Neural cell (in vitro differentiated cells): ENCODE measurements at regions not wholly inside any gene's neighbourhood (a gene's known extent, or its start where the extent isn't known, plus 50 kb on each side); places are given as distances from the start of the nearest gene placed in this dataset.
A peak's percentile ranks its signal among the peaks of the same experiment; 100 is the strongest.

Experiments
- H2AFZ ChIP-seq: fragments of 200-600, 300-800 bp; sonication (generic), shearing (Covaris generic); 2 replicates; pipeline ENCODE4 v1.6.0; 2014; ENCODE audit warnings: low read depth, mild to moderate bottlenecking, antibody characterized with exemption, low read length, moderate library complexity
- H3F3A ChIP-seq: fragments of 200-600 bp; shearing (Covaris generic); 2 replicates; pipeline ENCODE4 v1.6.1; 2016; ENCODE audit warnings: mild to moderate bottlenecking, moderate library complexity, mixed read lengths, antibody characterized with exemption, low read length; ENCODE audit not compliant: insufficient read depth, poor library complexity, severe bottlenecking
- H3K27ac ChIP-seq: fragments of 200-600, 300-800 bp; sonication (generic), shearing (Covaris generic); 2 replicates; pipeline ENCODE4 v1.5.1; 2014; ENCODE audit warnings: mild to moderate bottlenecking, low read length, moderate library complexity
- H3K27me3 ChIP-seq: fragments of 300-800, 200-600 bp; sonication (generic), shearing (Covaris generic); 2 replicates; pipeline ENCODE4 v1.6.0; 2014; ENCODE audit warnings: mild to moderate bottlenecking, low read depth, low read length, moderate library complexity; ENCODE audit not compliant: insufficient read depth
- H3K36me3 ChIP-seq: fragments of 300-800, 200-600 bp; sonication (generic), shearing (Covaris generic); 2 replicates; pipeline ENCODE4 v1.5.1; 2014; ENCODE audit warnings: mild to moderate bottlenecking, antibody characterized with exemption, low read length, moderate library complexity; ENCODE audit not compliant: insufficient read depth
- H3K4me2 ChIP-seq: fragments of 300-800, 200-600 bp; sonication (generic), shearing (Covaris generic); 2 replicates; pipeline ENCODE4 v1.6.0; 2014; ENCODE audit warnings: mild to moderate bottlenecking, low read length
- H3K4me3 ChIP-seq: fragments of 300-800, 200-600 bp; sonication (generic), shearing (Covaris generic); 2 replicates; pipeline ENCODE4 v1.5.1; 2014; ENCODE audit warnings: mild to moderate bottlenecking, low read length, moderate library complexity
- H3K79me2 ChIP-seq: fragments of 200-600 bp; shearing (Covaris generic); replicated peaks from 2 replicates; pipeline ENCODE4 v1.6.0; 2014; ENCODE audit warnings: mild to moderate bottlenecking, low read length, moderate library complexity; ENCODE audit not compliant: insufficient read depth
- H3K9ac ChIP-seq: fragments of 300-800, 200-600 bp; sonication (generic), shearing (Covaris generic); 2 replicates; pipeline ENCODE4 v1.6.1; 2016; ENCODE audit warnings: mild to moderate bottlenecking, low read length, mixed read lengths
- H3K9me2 ChIP-seq: fragments of 200-600 bp; shearing (Covaris generic); 2 replicates; pipeline ENCODE4 v1.6.1; 2016; ENCODE audit warnings: mild to moderate bottlenecking, low read length, mixed read lengths; ENCODE audit not compliant: insufficient read depth
- H3K9me3 ChIP-seq: fragments of 200-600, 300-800 bp; sonication (generic), shearing (Covaris generic); 2 replicates; pipeline ENCODE4 v1.6.1; 2016; ENCODE audit warnings: mild to moderate bottlenecking, mixed run types, low read length, moderate library complexity, mixed read lengths
- H4K20me1 ChIP-seq: fragments of 200-600 bp; shearing (Covaris generic); 2 replicates; pipeline ENCODE4 v1.6.1; 2016; ENCODE audit warnings: mild to moderate bottlenecking, mixed run types; ENCODE audit not compliant: insufficient read depth
- EP300 ChIP-seq: fragments of 450-650 bp; conservative IDR thresholded peaks from 2 replicates; pipeline ENCODE4 v1.6.1; 2014; ENCODE audit warnings: antibody characterized with exemption, mild to moderate bottlenecking, moderate library complexity; ENCODE audit not compliant: poor library complexity, severe bottlenecking
- EZH2 ChIP-seq: fragments of 200-600, 300-800 bp; shearing (Covaris generic), sonication (generic); IDR thresholded peaks from 2 replicates; pipeline ENCODE4 v1.6.1; 2014; ENCODE audit warnings: antibody characterized with exemption, low read length, borderline replicate concordance, mild to moderate bottlenecking; ENCODE audit not compliant: insufficient read depth, poor library complexity, severe bottlenecking
- MXI1 ChIP-seq: fragments of 450-650 bp; conservative IDR thresholded peaks from 2 replicates; pipeline ENCODE4 v1.6.1; 2014; ENCODE audit warnings: antibody characterized with exemption, mild to moderate bottlenecking; ENCODE audit not compliant: poor library complexity, severe bottlenecking
- POLR2AphosphoS5 ChIP-seq: IDR thresholded peaks from 2 replicates; pipeline ENCODE4 v1.6.1; 2012
- RAD21 ChIP-seq: fragments of 450-650 bp; conservative IDR thresholded peaks from 2 replicates; pipeline ENCODE4 v1.6.1; 2014; ENCODE audit warnings: antibody characterized with exemption, mild to moderate bottlenecking, moderate library complexity
- SMC3 ChIP-seq: fragments of 450-650 bp; conservative IDR thresholded peaks from 2 replicates; pipeline ENCODE4 v1.6.1; 2014; ENCODE audit warnings: antibody characterized with exemption, mild to moderate bottlenecking, moderate library complexity; ENCODE audit not compliant: poor library complexity
- TAF1 ChIP-seq: IDR thresholded peaks from 2 replicates; pipeline ENCODE4 v1.6.1; 2012; ENCODE audit warnings: low read depth
- TF ChIP-seq, protein P1 (sequence below): fragments of 450-650 bp; IDR thresholded peaks from 2 replicates; pipeline ENCODE4 v1.5.1; 2014; ENCODE audit warnings: antibody characterized with exemption, mild to moderate bottlenecking, moderate library complexity; ENCODE audit not compliant: poor library complexity, severe bottlenecking
- TF ChIP-seq, protein P2 (sequence below): IDR thresholded peaks from 2 replicates; pipeline ENCODE4 v1.6.1; 2012; ENCODE audit warnings: borderline replicate concordance

DNA sequence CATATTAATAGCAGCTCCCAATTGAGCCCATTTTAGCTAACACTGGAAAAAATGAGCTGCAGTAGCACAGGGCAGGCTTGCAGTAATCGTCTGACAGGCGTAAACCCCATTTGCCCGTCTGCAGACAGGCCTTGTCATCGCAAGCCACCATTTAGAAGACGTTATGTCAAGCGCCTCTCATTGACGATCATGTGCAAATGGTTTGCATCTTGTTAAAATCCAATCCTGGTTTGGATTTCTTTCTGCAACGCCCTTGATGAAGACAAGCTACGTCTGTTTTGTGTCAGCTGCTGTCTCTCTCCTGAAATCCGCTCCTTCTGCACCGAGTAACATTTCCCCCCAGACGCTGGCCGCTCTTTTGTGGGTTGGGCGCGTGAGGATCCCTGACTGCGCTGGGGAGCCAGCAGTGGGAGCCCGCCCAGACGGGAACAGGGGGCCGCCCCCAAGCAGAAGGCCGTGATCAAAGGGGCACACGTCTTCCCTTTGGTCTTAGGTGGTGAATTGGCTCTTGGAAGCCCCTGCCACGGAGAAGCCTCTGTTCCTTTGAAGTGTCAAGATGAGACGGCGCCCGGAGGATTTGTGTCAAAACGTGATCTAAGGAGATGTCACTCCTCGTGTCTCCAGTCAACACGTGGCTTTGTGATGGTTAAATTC is 84.2 kb upstream of the GPC1 start:
- Histone ChIP-seq H3K9me2 (no peaks in the 10 kb centered on the region), H3K4me2 (no peak overlapping the region), H3K4me3 (peak overlapping the region; percentile 21), H2AFZ (no peak overlapping the region), H3K27me3 (no peaks in the 10 kb centered on the region), H3K27ac (peak overlapping the region; percentile 49), H4K20me1 (no peaks in the 10 kb centered on the region), H3K36me3 (no peaks in the 10 kb centered on the region), H3K9ac (no peak overlapping the region), H3K79me2 (no peaks in the 10 kb centered on the region), H3K9me3 (no peaks in the 10 kb centered on the region), H3F3A (no peaks in the 10 kb centered on the region)
- TF ChIP-seq MXI1, result peak; percentile 48
- TF ChIP-seq EZH2, result no peak
- peak; percentile 98 for TF ChIP-seq POLR2AphosphoS5
- TF ChIP-seq, protein P1, sequence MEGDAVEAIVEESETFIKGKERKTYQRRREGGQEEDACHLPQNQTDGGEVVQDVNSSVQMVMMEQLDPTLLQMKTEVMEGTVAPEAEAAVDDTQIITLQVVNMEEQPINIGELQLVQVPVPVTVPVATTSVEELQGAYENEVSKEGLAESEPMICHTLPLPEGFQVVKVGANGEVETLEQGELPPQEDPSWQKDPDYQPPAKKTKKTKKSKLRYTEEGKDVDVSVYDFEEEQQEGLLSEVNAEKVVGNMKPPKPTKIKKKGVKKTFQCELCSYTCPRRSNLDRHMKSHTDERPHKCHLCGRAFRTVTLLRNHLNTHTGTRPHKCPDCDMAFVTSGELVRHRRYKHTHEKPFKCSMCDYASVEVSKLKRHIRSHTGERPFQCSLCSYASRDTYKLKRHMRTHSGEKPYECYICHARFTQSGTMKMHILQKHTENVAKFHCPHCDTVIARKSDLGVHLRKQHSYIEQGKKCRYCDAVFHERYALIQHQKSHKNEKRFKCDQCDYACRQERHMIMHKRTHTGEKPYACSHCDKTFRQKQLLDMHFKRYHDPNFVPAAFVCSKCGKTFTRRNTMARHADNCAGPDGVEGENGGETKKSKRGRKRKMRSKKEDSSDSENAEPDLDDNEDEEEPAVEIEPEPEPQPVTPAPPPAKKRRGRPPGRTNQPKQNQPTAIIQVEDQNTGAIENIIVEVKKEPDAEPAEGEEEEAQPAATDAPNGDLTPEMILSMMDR, result no peak
- TF ChIP-seq SMC3, result peak; percentile 10
- peak; percentile 22 for TF ChIP-seq RAD21
- no peak for TF ChIP-seq TAF1
- TF ChIP-seq EP300, result peak; percentile 100
- TF ChIP-seq, protein P2, sequence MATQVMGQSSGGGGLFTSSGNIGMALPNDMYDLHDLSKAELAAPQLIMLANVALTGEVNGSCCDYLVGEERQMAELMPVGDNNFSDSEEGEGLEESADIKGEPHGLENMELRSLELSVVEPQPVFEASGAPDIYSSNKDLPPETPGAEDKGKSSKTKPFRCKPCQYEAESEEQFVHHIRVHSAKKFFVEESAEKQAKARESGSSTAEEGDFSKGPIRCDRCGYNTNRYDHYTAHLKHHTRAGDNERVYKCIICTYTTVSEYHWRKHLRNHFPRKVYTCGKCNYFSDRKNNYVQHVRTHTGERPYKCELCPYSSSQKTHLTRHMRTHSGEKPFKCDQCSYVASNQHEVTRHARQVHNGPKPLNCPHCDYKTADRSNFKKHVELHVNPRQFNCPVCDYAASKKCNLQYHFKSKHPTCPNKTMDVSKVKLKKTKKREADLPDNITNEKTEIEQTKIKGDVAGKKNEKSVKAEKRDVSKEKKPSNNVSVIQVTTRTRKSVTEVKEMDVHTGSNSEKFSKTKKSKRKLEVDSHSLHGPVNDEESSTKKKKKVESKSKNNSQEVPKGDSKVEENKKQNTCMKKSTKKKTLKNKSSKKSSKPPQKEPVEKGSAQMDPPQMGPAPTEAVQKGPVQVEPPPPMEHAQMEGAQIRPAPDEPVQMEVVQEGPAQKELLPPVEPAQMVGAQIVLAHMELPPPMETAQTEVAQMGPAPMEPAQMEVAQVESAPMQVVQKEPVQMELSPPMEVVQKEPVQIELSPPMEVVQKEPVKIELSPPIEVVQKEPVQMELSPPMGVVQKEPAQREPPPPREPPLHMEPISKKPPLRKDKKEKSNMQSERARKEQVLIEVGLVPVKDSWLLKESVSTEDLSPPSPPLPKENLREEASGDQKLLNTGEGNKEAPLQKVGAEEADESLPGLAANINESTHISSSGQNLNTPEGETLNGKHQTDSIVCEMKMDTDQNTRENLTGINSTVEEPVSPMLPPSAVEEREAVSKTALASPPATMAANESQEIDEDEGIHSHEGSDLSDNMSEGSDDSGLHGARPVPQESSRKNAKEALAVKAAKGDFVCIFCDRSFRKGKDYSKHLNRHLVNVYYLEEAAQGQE, result peak; percentile 72

DNA sequence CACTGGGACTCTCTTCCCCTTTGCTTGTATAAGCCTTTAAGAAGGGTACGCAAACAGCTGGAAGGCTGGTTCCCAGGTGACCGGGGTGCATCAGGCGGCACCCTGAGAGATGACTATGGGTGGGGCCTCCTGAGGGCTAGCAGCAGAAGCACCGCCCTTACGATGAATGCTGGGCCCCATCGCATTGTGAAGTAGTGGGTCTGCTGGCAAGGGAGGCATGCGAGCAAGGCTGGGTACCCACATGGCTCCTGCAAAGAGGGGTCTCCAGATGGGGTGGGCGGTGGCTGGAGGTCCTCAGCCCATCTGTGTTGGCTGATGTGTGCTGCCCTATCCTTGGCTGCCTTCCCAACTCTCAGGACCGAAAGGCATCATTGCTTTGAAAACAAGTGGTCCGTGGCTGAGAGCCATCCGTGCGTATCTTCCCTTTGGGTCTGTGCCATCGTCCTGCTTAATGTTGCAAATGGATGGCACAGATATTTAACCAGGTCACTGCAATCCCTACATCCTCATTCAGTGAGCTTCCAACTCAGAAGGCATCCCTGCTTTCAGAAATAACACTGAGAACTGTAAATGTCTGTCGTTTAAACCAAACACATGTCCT is 83.5 kb upstream of the GPC1 start:
- H3K36me3 ChIP-seq, result no peaks in the 10 kb centered on the region
- H3K9me3 ChIP-seq, result no peaks in the 10 kb centered on the region
- no peak overlapping the region for H3K9ac ChIP-seq
- no peaks in the 10 kb centered on the region for H3K9me2 ChIP-seq
- H3K79me2 ChIP-seq, result no peaks in the 10 kb centered on the region
- H3K4me2 ChIP-seq, result no peak overlapping the region
- TF ChIP-seq SMC3 (no peak), EP300 (no peak), POLR2AphosphoS5 (no peak), EZH2 (no peak)
- TF ChIP-seq, protein P2, result no peak
- TF ChIP-seq, protein P1, result no peak
- peak overlapping the region; percentile 21 for H3K4me3 ChIP-seq
- peak overlapping the region; percentile 49 for H3K27ac ChIP-seq
- no peaks in the 10 kb centered on the region for H3F3A ChIP-seq
- H4K20me1 ChIP-seq, result no peaks in the 10 kb centered on the region
- H2AFZ ChIP-seq, result no peak overlapping the region
- no peaks in the 10 kb centered on the region for H3K27me3 ChIP-seq
